Mesothelial cell of epicardium (in vitro differentiated cells): ENCODE measurements at regions not wholly inside any gene's neighbourhood (a gene's known extent, or its start where the extent isn't known, plus 50 kb on each side); places are given as distances from the start of the nearest gene placed in this dataset.
"Not testable (repeated sequence)": the region's sequence is repeated elsewhere in the genome, so short reads cannot be mapped to it uniquely, and the experiment has no call there.

Experiments used
- DNase-seq, 2 experiments: peaks; one replicate each; pipeline ENCODE4 v3.0.0; 2021; ENCODE audit warnings: low spot score in 2 of 2; ENCODE audit not compliant: unreplicated experiment in 2 of 2
- H3K27ac Mint-ChIP-seq: 2 replicates; pipeline ENCODE4 v1.8.0; 2021; ENCODE audit warnings: mixed read lengths
- H3K27me3 Mint-ChIP-seq: 2 replicates; pipeline ENCODE4 v1.8.0; 2021; ENCODE audit warnings: low read depth, mixed read lengths
- H3K36me3 Mint-ChIP-seq: 2 replicates; pipeline ENCODE4 v1.8.0; 2021; ENCODE audit warnings: mixed read lengths
- H3K4me1 Mint-ChIP-seq: 2 replicates; pipeline ENCODE4 v1.8.0; 2021; ENCODE audit warnings: mixed read lengths
- H3K4me3 Mint-ChIP-seq: 2 replicates; pipeline ENCODE4 v1.8.0; 2021; ENCODE audit warnings: mild to moderate bottlenecking, moderate library complexity, mixed read lengths
- H3K9me3 Mint-ChIP-seq: 2 replicates; pipeline ENCODE4 v1.8.0; 2021; ENCODE audit warnings: mixed read lengths
- CTCF ChIP-seq: fragments of 200-600 bp; sonication (generic); IDR thresholded peaks from one replicate; pipeline ENCODE4 v1.5.0; 2021; ENCODE audit warnings: antibody characterized with exemption; ENCODE audit not compliant: unreplicated experiment

GRCh38 chr2:142707318-142707717, 170.1 kb upstream of the KYNU start:
- Mint-ChIP-seq H3K27ac (no peak overlapping the region), H3K9me3 (no peaks in the 10 kb centered on the region), H3K36me3 (no peaks in the 10 kb centered on the region), H3K27me3 (no peaks in the 10 kb centered on the region), H3K4me3 (no peak overlapping the region), H3K4me1 (no peaks in the 10 kb centered on the region)
- no peak for TF ChIP-seq CTCF
- no peak for DNase-seq

DNA sequence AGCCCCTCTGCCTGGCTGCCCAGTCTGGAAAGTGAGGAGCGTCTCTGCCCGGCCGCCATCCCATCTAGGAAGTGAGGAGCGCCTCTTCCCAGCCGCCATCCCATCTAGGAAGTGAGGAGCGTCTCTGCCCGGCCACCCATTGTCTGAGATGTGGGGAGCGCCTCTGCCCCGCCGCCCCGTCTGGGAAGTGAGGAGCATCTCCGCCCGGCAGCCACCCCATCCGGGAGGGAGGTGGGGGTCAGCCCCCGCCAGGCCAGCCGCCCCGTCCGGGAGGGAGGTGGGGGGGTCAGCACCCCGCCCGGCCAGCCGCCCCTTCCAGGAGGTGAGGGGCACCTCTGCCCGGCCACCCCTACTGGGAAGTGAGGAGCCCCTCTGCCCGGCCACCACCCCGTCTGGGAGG, 175.1 kb upstream of the KYNU start:
- peaks cover 18% of the 10 kb centered on the region for H3K9me3 Mint-ChIP-seq
- H3K36me3 Mint-ChIP-seq, H3K27me3 Mint-ChIP-seq, H3K27ac Mint-ChIP-seq, H3K4me3 Mint-ChIP-seq, DNase-seq, H3K4me1 Mint-ChIP-seq: not testable (repeated sequence)

DNA sequence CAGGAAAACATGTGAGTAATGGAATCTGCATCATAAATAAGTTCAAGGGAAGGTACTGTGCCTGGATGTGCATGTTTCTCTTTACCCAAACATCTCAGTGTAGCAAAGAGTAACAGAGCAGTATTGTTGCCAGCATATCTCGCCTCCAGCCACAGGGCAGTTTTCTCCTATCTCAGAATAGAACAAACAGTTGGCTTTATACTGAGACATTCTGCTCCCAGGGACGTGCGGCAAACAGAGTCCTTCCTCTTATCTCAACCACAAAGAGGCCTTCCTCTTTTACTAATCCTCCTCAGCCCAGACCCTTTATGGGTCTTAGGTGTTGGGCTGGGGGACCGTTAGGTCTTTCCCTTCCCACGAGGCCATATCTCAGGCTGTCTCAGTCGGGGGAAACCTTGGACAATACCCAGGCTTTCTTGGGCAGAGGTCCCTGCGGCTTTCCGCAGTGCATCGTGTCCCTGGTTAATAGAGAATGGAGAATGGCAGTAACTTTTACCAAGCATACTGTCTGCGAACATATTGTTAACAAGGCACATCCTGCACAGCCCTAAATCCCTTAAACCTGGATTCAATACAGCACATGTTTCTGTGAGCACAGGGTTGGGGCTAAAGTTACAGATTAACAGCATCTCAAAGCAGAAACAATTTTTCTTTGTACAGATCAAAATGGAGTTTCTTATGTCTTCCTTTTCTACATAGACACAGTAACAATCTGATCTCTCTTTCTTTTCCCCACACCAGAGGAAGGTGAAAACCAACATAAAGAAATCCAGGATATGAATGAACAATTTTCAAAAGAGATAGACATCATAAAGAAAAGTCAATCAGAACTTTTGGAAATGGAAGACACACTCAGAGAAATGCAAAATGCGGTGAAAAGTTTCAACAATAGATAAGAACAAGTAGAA, 181.9 kb upstream of the KYNU start:
- H3K36me3 Mint-ChIP-seq, H3K27me3 Mint-ChIP-seq, H3K4me3 Mint-ChIP-seq, H3K27ac Mint-ChIP-seq, DNase-seq: not testable (repeated sequence)
- Mint-ChIP-seq H3K9me3 (peaks cover 32% of the 10 kb centered on the region), H3K4me1 (peaks cover 32% of the 10 kb centered on the region)

- H3K4me1 Mint-ChIP-seq, result peaks cover 32% of the 10 kb centered on the region
- H3K27ac Mint-ChIP-seq, result no peak overlapping the region
- no peaks in the 10 kb centered on the region for H3K27me3 Mint-ChIP-seq
- peaks cover 31% of the 10 kb centered on the region for H3K9me3 Mint-ChIP-seq
- no peak overlapping the region for H3K4me3 Mint-ChIP-seq
- no peak for DNase-seq
- peaks cover 8% of the 10 kb centered on the region for H3K36me3 Mint-ChIP-seq
- no peak for TF ChIP-seq CTCF
These were observed 183.2 kb upstream of the KYNU start for GRCh38 chr2:142694282-142694681.

DNA sequence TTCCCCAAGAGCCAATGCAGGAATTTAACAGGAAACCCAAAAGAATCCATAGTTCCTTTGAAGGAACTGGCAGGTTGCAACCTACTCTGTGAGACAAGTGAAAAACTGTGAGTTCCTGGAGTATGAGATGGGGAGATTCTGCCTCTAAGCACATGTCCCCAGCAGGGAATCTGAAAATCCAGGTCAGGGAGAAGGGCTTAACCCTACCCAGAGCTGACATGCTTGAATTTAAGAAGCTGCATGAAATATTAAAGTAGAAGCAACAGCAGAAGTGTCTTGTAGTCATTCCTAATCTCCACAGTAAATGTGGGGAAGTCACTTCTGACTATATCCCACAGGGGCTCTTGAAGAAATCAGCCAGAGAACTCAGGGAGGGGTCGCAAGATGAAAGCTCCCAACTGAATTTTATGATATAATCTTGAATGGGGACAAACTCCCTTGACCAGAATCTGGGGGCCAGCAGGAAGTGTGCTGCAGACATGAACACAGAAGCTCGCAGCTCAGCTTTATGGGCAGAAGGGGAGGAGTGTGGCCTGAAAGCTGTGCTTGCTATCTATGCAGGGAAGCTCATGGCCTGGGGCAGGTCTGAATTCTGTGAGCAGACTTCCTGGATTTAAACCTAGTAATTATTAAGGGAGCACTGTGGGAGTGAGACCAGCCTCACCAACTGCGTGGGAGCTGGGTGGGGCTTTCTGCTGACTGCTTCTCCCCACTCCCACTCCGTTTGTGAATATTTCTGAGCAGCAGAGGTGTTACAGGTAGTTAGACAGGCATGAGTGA, 184.1 kb upstream of the KYNU start:
- H3K27ac Mint-ChIP-seq, result peak overlapping the region; percentile 32
- H3K27me3 Mint-ChIP-seq, result no peaks in the 10 kb centered on the region
- DNase-seq, result no peak
- H3K4me3 Mint-ChIP-seq, result no peak overlapping the region
- H3K9me3 Mint-ChIP-seq, result peaks cover 24% of the 10 kb centered on the region
- peaks cover 32% of the 10 kb centered on the region for H3K4me1 Mint-ChIP-seq
- no peak for TF ChIP-seq CTCF
- H3K36me3 Mint-ChIP-seq, result peaks cover 8% of the 10 kb centered on the region

- no peaks in the 10 kb centered on the region for H3K27me3 Mint-ChIP-seq
- H3K9me3 Mint-ChIP-seq, result no peaks in the 10 kb centered on the region
- no peak overlapping the region for H3K4me3 Mint-ChIP-seq
- peaks cover 14% of the 10 kb centered on the region for H3K4me1 Mint-ChIP-seq
- H3K36me3 Mint-ChIP-seq, result no peaks in the 10 kb centered on the region
- H3K27ac Mint-ChIP-seq, result no peak overlapping the region
- no peak for TF ChIP-seq CTCF
- DNase-seq, result no peak
These were observed 188.4 kb upstream of the KYNU start for GRCh38 chr2:142688856-142689605.
